AG04450 (cell line): ENCODE measurements at regions not wholly inside any gene's neighbourhood (a gene's known extent, or its start where the extent isn't known, plus 50 kb on each side); places are given as distances from the start of the nearest gene placed in this dataset.
"Not testable (repeated sequence)": the region's sequence is repeated elsewhere in the genome, so short reads cannot be mapped to it uniquely, and the experiment has no call there.

Experiments
- CTCF ChIA-PET: fragments of 300-600, 350-600 bp; formaldehyde crosslinking; extraction: SDS; loops from one replicate; lab custom pipeline; 2022; ENCODE audit warnings: antibody characterized with exemption, inconsistent platforms; lab: Charles Lee
- POLR2A ChIA-PET: fragments of 350-600 bp; formaldehyde crosslinking; extraction: SDS; loops from one replicate; lab custom pipeline; 2021; ENCODE audit warnings: antibody characterized with exemption, inconsistent platforms; lab: Yijun Ruan, JAX
- DNase-seq: peaks from one replicate; pipeline ENCODE4 v3.0.0-alpha.2; 2011; ENCODE audit warnings: low read depth, low spot score
- H3K27ac ChIP-seq: one replicate; pipeline ENCODE4 v1.5.1; 2012; ENCODE audit warnings: low read depth, low read length, control low read depth
- H3K27me3 ChIP-seq: one replicate; pipeline ENCODE4 v1.6.0; 2012; ENCODE audit warnings: low read length; ENCODE audit not compliant: control insufficient read depth, insufficient read depth
- H3K4me3 ChIP-seq: 2 replicates; pipeline ENCODE4 v1.5.1; 2011; ENCODE audit warnings: mild to moderate bottlenecking, low read depth, low read length, control low read depth
- H3K9me3 ChIP-seq: 2 replicates; pipeline ENCODE4 v1.5.1; 2012; ENCODE audit warnings: low read length; ENCODE audit not compliant: control insufficient read depth, insufficient read depth
- TF ChIP-seq, protein P1 (sequence below): IDR thresholded peaks from 2 replicates; pipeline ENCODE4 v1.5.1; 2011; ENCODE audit warnings: low read depth, low read length, control low read depth, inconsistent platforms

DNA sequence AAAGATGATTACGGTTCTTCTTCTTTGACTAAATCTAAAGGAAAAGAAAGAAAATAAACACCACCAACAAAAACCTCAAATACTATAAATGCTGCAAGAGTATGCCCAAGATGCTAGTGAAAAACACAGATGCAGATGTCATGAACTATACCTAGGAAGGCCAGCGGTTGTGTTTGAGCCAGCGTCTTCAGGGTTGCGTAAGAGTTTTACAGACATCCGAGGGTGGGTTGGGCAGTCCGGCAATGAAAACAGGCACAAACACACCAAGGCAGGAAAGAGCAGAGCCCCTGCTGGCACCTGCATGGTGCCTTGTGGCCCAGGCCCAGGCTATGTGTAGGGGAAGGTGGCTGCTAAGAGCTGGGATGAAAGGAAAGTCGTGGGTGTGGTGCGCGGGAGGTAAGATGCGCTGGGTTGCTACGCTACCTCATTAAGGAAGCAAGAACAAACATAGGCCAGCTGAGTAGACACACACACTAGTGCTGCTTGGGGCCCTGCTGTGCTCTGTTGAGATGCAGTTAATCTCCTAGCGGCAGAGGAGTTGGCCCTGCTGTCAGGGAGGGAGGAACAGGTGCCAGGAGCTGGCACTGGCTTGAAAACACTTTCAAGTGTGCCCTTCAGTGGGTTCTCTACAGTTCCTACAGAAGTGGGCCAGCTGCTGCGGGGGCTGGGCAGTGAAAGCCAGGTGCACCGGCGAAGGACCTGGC lies 170.2 kb upstream of the PLN start:
- Histone ChIP-seq H3K4me3 (no peak overlapping the region), H3K27ac (no peak overlapping the region), H3K27me3 (no peaks in the 10 kb centered on the region), H3K9me3 (no peaks in the 10 kb centered on the region; the same call in 1 of the 2 replicates)
- TF ChIP-seq, protein P1, sequence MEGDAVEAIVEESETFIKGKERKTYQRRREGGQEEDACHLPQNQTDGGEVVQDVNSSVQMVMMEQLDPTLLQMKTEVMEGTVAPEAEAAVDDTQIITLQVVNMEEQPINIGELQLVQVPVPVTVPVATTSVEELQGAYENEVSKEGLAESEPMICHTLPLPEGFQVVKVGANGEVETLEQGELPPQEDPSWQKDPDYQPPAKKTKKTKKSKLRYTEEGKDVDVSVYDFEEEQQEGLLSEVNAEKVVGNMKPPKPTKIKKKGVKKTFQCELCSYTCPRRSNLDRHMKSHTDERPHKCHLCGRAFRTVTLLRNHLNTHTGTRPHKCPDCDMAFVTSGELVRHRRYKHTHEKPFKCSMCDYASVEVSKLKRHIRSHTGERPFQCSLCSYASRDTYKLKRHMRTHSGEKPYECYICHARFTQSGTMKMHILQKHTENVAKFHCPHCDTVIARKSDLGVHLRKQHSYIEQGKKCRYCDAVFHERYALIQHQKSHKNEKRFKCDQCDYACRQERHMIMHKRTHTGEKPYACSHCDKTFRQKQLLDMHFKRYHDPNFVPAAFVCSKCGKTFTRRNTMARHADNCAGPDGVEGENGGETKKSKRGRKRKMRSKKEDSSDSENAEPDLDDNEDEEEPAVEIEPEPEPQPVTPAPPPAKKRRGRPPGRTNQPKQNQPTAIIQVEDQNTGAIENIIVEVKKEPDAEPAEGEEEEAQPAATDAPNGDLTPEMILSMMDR, result no peak
- ChIA-PET POLR2A (no interaction called here), CTCF (interaction anchor here (1.1 kb wide), 1 partner anchor 21 kb away, joined by 3 read pairs; no protein-coding TSS in a partner anchor)
- DNase-seq, result no peak

DNA sequence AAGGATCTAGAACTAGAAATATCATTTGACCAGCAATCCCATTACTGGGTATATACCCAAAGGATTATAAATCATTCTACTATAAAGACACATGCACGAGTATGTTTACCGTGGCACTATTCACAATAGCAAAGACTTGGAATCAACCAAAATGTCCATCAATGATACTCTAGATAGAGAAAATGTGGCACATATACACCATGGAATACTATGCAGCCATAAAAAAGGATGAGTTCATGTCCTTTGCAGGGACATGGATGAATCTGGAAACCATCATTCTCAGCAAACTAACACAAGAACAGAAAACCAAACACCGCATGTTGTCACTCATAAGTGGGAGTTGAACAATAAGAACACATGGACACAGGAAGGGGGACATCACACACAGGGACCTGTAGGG lies 167.5 kb upstream of the PLN start:
- POLR2A ChIA-PET, H3K4me3 ChIP-seq, DNase-seq, CTCF ChIA-PET, H3K27ac ChIP-seq, H3K27me3 ChIP-seq, H3K9me3 ChIP-seq: not testable (repeated sequence)

DNA sequence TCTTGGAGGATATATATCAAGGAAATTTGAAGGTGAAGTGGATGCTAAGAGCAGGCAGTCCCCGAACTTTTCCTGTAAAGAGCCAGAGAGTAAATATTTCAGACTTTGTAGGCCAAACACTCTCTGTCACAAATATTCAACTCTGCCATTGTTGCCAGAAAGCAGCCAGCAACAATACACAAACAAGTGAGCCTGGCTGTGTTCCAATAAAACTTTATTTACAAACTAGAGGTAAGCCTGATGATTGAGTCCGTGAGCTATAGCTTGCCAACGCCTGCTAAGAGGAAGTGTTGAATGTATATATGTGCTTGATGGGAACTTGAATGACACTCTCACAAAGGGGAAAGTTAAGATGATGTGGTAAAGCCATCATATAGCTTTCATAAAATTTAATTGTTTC lies 166.0 kb upstream of the PLN start:
- Histone ChIP-seq H3K27me3 (no peaks in the 10 kb centered on the region), H3K9me3 (no peaks in the 10 kb centered on the region; the same call in 1 of the 2 replicates), H3K4me3 (no peak overlapping the region), H3K27ac (no peak overlapping the region)
- ChIA-PET CTCF (interaction anchor here (1.2 kb wide), 1 partner anchor 97 kb away, joined by 4 read pairs; no protein-coding TSS in a partner anchor), POLR2A (no interaction called here)
- TF ChIP-seq, protein P1, result no peak
- DNase-seq, result no peak

DNA sequence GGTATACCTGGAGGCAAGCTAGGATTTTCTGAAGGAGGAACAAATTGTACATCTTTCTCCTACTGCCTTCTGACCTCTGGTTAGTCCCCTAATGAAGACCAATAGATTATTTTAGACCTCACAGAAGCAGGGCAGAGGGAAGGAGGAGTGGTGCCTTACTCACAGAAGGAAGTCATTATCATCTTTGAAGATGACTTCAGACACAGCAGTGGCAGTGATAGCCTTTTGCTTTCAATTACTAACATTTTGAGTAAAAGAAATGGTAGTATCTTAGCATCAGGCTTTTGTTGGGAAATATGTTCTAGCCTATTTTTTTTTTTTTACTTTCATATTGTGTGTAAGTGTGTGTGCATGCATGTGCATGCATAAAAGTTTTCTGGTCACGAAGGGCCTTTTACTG lies 164.2 kb upstream of the PLN start:
- POLR2A ChIA-PET, result no interaction called here
- H3K4me3 ChIP-seq, result no peak overlapping the region
- DNase-seq, result no peak
- H3K27me3 ChIP-seq, result no peaks in the 10 kb centered on the region
- CTCF ChIA-PET, result no interaction called here
- TF ChIP-seq, protein P1, result no peak
- no peaks in the 10 kb centered on the region for H3K9me3 ChIP-seq
- no peak overlapping the region for H3K27ac ChIP-seq

DNA sequence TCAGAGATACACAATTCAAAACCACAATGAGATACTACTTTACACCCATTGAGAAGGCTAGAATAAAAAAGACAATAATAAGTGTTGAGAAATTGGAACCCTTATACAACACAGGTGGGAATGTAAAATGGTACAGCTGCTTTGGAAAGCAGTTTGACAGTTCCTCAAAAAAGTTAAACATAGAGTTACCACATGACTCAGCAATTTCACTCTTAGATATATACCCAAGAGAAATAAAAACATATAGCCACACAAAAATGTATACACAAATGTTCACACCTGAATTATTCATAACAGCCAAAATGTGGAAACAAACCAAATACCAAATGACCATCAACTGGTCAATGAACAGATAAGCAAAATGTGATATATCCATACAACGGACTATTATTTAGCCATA lies 161.1 kb upstream of the PLN start:
- Histone ChIP-seq H3K27me3 (no peaks in the 10 kb centered on the region), H3K4me3 (no peak overlapping the region), H3K27ac (no peak overlapping the region), H3K9me3 (no peaks in the 10 kb centered on the region)
- CTCF ChIA-PET, result no interaction called here
- POLR2A ChIA-PET, result no interaction called here
- TF ChIP-seq, protein P1, result no peak
- DNase-seq, result no peak
